GM13976 (cell line): ENCODE measurements at regions not wholly inside any gene's neighbourhood (a gene's known extent, or its start where the extent isn't known, plus 50 kb on each side); places are given as distances from the start of the nearest gene placed in this dataset.

Experiments used
- DNase-seq: peaks from one replicate; pipeline ENCODE4 v3.0.0; 2012; ENCODE audit warnings: low spot score
- CTCF ChIP-seq: IDR thresholded peaks from 2 replicates; pipeline ENCODE4 v1.5.1; 2012; ENCODE audit warnings: borderline replicate concordance, mild to moderate bottlenecking; ENCODE audit not compliant: insufficient read depth; ENCODE audit errors: extremely low read depth, missing control alignments, control extremely low read depth
- in situ Hi-C: fragments of 300-500 bp; cut with MboI; formaldehyde crosslinking; loops from one replicate; pipeline ENCODE4 v1.12.0; 2022; ENCODE audit warnings: low sequenced_read_pairs, mixed read lengths, inconsistent platforms; ENCODE audit not compliant: unreplicated experiment

GRCh38 chrX:137426695-137427425 lies 139.1 kb upstream of the ZIC3 start:
- in situ Hi-C loops, result no loop called here
- no peak for DNase-seq
- no peak for TF ChIP-seq CTCF

GRCh38 chrX:137425986-137426385 lies 139.9 kb upstream of the ZIC3 start:
- in situ Hi-C loops, result no loop called here
- DNase-seq, result no peak
- TF ChIP-seq CTCF, result no peak

- in situ Hi-C loops, result no loop called here
- no peak for DNase-seq
- no peak for TF ChIP-seq CTCF
Observed at GRCh38 chrX:137425273-137425902, 140.5 kb upstream of the ZIC3 start.

- DNase-seq, result no peak
- in situ Hi-C loops, result no loop called here
- no peak for TF ChIP-seq CTCF
Observed at GRCh38 chrX:137424679-137425078, 141.2 kb upstream of the ZIC3 start.

- in situ Hi-C loops, result no loop called here
- TF ChIP-seq CTCF, result no peak
- DNase-seq, result no peak
Observed at GRCh38 chrX:137423241-137423640, 142.7 kb upstream of the ZIC3 start.

- in situ Hi-C loops, result no loop called here
- no peak for DNase-seq
- no peak for TF ChIP-seq CTCF
Observed at GRCh38 chrX:137418086-137418485, 147.8 kb upstream of the ZIC3 start.
